ENCODE measurements at regions not wholly inside any gene's neighbourhood (a gene's known extent, or its start where the extent isn't known, plus 50 kb on each side); places are given as distances from the start of the nearest gene placed in this dataset.

- TF ChIP-seq CTCF (IDR thresholded peaks at IDR 0.05) = no peak
- TF ChIP-seq POLR2A (IDR thresholded peaks at IDR 0.05) = no peak
These were observed 267.9 kb downstream of the RPLP1 start for GRCh38 chr15:69720536-69720935.
